Transverse colon (tissue), 3 donors: ENCODE measurements at regions not wholly inside any gene's neighbourhood (a gene's known extent, or its start where the extent isn't known, plus 50 kb on each side); places are given as distances from the start of the nearest gene placed in this dataset.

Experiments used
- EP300 ChIP-seq: sonication (generic); formaldehyde crosslinking; IDR thresholded peaks from one replicate; pipeline ENCODE4 v1.6.1; 2017; ENCODE audit warnings: antibody characterized with exemption, low read depth
- POLR2A ChIP-seq: fragments of 450-650 bp; IDR thresholded peaks from one replicate; pipeline ENCODE4 v1.6.1; 2016; ENCODE audit warnings: antibody characterized with exemption, mild to moderate bottlenecking, moderate library complexity
- TF ChIP-seq, protein P1 (sequence below), 5 experiments: fragments of 200-600 bp in 3 of 5; fragments of 450-650 bp in 2 of 5; sonication (generic) in 3 of 5; IDR thresholded peaks; 1 replicate in 2 of 5; 2 replicates in 3 of 5; pipeline ENCODE4 v1.5.1; 2016 to 2017; ENCODE audit warnings: antibody characterized with exemption in 5 of 5, inconsistent platforms in 3 of 5, mild to moderate bottlenecking in 2 of 5, moderate library complexity in 1 of 5

DNA sequence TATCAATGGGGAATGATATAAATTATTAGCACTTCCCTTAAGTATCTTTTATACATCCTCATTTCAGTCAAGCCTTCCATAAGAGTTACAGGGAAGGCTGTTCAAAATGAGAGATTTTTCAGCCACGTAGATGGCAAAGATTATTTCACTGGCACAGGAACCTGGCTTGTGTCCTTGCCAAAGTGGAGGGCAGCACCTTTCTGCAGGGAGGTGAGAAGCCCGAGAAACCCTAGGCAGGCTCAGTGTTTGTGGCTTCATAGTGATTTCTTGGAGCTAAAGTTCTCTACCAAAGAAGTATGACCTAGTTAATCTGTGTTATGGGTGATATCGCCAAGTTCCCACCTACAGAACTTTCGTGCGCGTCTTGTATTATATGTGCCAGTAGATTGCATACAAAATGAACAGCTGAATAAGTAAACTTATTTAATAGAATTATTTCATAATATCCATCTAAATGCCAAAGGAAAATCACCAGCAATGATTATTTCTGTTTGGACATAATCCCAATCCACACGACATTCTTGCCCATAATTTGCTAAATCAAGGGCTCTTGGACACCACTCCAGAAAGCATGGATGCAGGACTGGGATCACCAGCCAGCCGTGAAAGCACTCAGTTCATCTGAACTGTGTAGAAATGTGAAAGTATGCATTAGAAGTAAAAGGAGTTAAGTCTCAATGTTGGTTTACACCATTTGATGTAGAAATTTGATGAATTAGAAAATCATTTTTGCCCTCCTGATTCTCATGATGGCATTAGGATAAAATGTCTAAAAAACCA, 150.4 kb upstream of the RNF32 start:
- TF ChIP-seq, protein P1, sequence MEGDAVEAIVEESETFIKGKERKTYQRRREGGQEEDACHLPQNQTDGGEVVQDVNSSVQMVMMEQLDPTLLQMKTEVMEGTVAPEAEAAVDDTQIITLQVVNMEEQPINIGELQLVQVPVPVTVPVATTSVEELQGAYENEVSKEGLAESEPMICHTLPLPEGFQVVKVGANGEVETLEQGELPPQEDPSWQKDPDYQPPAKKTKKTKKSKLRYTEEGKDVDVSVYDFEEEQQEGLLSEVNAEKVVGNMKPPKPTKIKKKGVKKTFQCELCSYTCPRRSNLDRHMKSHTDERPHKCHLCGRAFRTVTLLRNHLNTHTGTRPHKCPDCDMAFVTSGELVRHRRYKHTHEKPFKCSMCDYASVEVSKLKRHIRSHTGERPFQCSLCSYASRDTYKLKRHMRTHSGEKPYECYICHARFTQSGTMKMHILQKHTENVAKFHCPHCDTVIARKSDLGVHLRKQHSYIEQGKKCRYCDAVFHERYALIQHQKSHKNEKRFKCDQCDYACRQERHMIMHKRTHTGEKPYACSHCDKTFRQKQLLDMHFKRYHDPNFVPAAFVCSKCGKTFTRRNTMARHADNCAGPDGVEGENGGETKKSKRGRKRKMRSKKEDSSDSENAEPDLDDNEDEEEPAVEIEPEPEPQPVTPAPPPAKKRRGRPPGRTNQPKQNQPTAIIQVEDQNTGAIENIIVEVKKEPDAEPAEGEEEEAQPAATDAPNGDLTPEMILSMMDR (IDR thresholded peaks at IDR 0.05) = no peak
- no peak for TF ChIP-seq EP300
- TF ChIP-seq POLR2A = no peak
